ENCODE measurements at regions not wholly inside any gene's neighbourhood (a gene's known extent, or its start where the extent isn't known, plus 50 kb on each side); places are given as distances from the start of the nearest gene placed in this dataset.

- Histone ChIP-seq H3K27me3 (replicated peaks in 1 of 4; ENCODE audit: control insufficient read depth in 3 of 4, extremely low read depth in 1 of 4, insufficient read depth in 3 of 4, low read length in 3 of 4) (no peaks in the 10 kb centered on the region), H2BK5ac (ENCODE audit: low read depth, low read length) (no peak overlapping the region), H3K9me3 (ENCODE audit: insufficient read depth in 2 of 2, low read depth in 1 of 2, low read length in 1 of 2) (no peaks in the 10 kb centered on the region), H3K79me2 (ENCODE audit: control insufficient read depth in 1 of 2, insufficient read depth in 2 of 2, low read length in 2 of 2) (no peaks in the 10 kb centered on the region), H2BK15ac (ENCODE audit: low read length) (no peak overlapping the region), H2BK120ac (replicated peaks; ENCODE audit: low read depth, low read length) (no peak overlapping the region), H3K79me1 (ENCODE audit: low read depth, low read length) (no peaks in the 10 kb centered on the region), H3K36me3 (ENCODE audit: control insufficient read depth in 2 of 4, insufficient read depth in 4 of 4, low read length in 3 of 4) (no peaks in the 10 kb centered on the region), H2BK20ac (ENCODE audit: low read length) (no peak overlapping the region), H3K27ac (ENCODE audit: low read depth, low read length) (no peak overlapping the region), H4K5ac (ENCODE audit: insufficient read length, low read depth, low read length) (no peak overlapping the region), H3K4me1 (replicated peaks in 1 of 4; ENCODE audit: control insufficient read depth in 3 of 4, insufficient read depth in 4 of 4, low read length in 3 of 4) (no peaks in the 10 kb centered on the region), H3K23ac (ENCODE audit: insufficient read length) (no peak overlapping the region), H2AFZ (ENCODE audit: low read length) (no peak overlapping the region), H2AK5ac (ENCODE audit: low read depth, low read length) (no peak overlapping the region), H4K91ac (replicated peaks; ENCODE audit: insufficient read length, low read length) (no peak overlapping the region), H4K20me1 (replicated peaks in 1 of 2; ENCODE audit: control insufficient read depth in 1 of 2, insufficient read depth in 2 of 2, low read length in 2 of 2) (no peaks in the 10 kb centered on the region), H3K4ac (replicated peaks; ENCODE audit: insufficient read length, low read depth, low read length) (no peak overlapping the region), H3K4me3 (ENCODE audit: extremely low read depth in 1 of 4, insufficient read depth in 2 of 4, low read depth in 3 of 4, low read length in 4 of 4) (no peak overlapping the region), H4K8ac (ENCODE audit: extremely low read depth, insufficient read depth, low read length) (no peak overlapping the region), H3K56ac (replicated peaks; ENCODE audit: insufficient read length, low read depth, low read length) (no peak overlapping the region), H3K18ac (ENCODE audit: extremely low read depth, low read length) (no peak overlapping the region), H3K9ac (replicated peaks in 1 of 4; ENCODE audit: extremely low read depth in 1 of 4, low read depth in 3 of 4, low read length in 3 of 4) (no peak overlapping the region), H3K4me2 (ENCODE audit: insufficient read depth in 1 of 2, low read depth in 2 of 2, low read length in 2 of 2) (no peak overlapping the region), H3K23me2 (ENCODE audit: low read depth, low read length) (no peaks in the 10 kb centered on the region), H3K14ac (ENCODE audit: insufficient read length) (no peak overlapping the region), H2BK12ac (ENCODE audit: low read depth, low read length) (no peak overlapping the region)
- WGBS, 2 experiments (ENCODE audit: extremely low coverage in 1 of 2, insufficient coverage in 1 of 2, insufficient read length in 1 of 2, insufficient replicate concordance in 2 of 2, low coverage in 1 of 2, low lambda C conversion rate in 2 of 2, missing lambda C conversion rate in 1 of 2), result 79% methylated on average over 6 of the region's 6 CpGs; no CpG with 5 or more reads in 1 of the 2 experiments
- FAIRE-seq (no peak), DNase-seq (ENCODE audit: low read depth in 1 of 2, low spot score in 2 of 2) (no peak)
- no peak for TF ChIP-seq SP4 (IDR thresholded peaks at IDR 0.05; ENCODE audit: low read length)
- no peak for TF ChIP-seq GTF2F1 (IDR thresholded peaks at IDR 0.05; ENCODE audit: borderline replicate concordance, low read depth, low read length)
- TF ChIP-seq KDM4A (IDR thresholded peaks at IDR 0.05; ENCODE audit: low read depth, low read length, severe bottlenecking), result no peak
- TF ChIP-seq CEBPB (IDR thresholded peaks at IDR 0.05; ENCODE audit: low read depth, low read length), result no peak
- TF ChIP-seq EGR1 (IDR thresholded peaks at IDR 0.05; ENCODE audit: borderline replicate concordance, low read depth, low read length), result no peak
- no peak for TF ChIP-seq SAP30 (IDR thresholded peaks at IDR 0.05; ENCODE audit: insufficient read depth, insufficient replicate concordance, low read length)
- no peak for TF ChIP-seq CREB1 (IDR thresholded peaks at IDR 0.05)
- no peak for TF ChIP-seq BCL11A (IDR thresholded peaks at IDR 0.05; ENCODE audit: low read depth in 2 of 2, low read length in 2 of 2)
- TF ChIP-seq SIN3A (conservative IDR thresholded peaks at IDR 0.05 in 1 of 2, IDR thresholded peaks at IDR 0.05 in 1 of 2; ENCODE audit: low read depth in 1 of 2, low read length in 2 of 2), result no peak
- no peak for TF ChIP-seq CBX8 (IDR thresholded peaks at IDR 0.05; ENCODE audit: borderline replicate concordance, low read depth, low read length)
- TF ChIP-seq BACH1 (IDR thresholded peaks at IDR 0.05; ENCODE audit: low read length), result no peak
- TF ChIP-seq KDM1A (IDR thresholded peaks at IDR 0.05; ENCODE audit: borderline replicate concordance, low read length), result no peak
- ChIA-PET POLR2A (ENCODE audit: partially characterized antibody) (no interaction called here), CTCF (ENCODE audit: partially characterized antibody) (interaction anchor here (0.8 kb wide), 1 partner anchor 29 kb away, joined by 3 read pairs; no protein-coding TSS in a partner anchor)
These were observed 285.6 kb upstream of the CPEB2 start for GRCh38 chr4:14716691-14717090.

Data from H1 (cell line).